ENCODE measurements at regions not wholly inside any gene's neighbourhood (a gene's known extent, or its start where the extent isn't known, plus 50 kb on each side); places are given as distances from the start of the nearest gene placed in this dataset.
"Not testable (repeated sequence)": the region's sequence is repeated elsewhere in the genome, so short reads cannot be mapped to it uniquely, and the experiment has no call there.

DNA sequence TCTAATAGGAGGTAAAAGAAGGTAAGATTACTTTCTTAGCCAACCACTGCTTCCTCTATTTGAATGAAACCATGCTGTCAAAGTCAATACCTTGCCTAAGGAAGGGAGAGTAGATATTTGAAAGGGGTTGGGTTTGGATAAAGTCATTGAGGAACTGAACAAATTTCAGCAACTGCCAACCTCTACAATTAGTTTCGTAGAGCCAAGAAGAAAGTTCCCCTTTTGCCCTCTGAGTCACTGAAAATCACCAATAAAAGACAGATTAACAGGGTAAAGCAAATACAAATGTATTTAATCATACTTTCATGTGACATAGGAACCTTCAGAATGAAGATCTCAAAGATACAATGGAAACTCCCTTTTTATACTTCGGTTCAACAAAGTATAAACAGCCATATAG lies 615.7 kb downstream of the GABRG2 start:
- CTCF ChIA-PET: no interaction called here

DNA sequence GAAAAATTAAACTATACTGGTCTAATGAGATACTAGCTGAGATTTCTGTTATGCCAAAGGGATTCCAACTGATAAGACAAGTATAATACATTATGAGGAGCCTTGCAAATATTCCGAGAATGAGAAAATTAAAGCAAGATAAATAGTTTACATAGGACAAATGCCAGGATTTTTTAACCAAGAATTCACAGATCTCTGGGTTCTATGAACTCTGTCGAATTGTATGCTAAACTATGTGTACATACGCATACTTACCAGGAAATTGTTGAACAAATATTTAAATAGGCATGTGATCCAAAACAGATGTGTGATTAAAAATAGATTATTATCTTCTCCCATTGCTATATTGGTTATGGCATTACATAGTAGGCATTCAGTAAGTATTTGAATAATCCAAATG lies 616.6 kb downstream of the GABRG2 start:
- no peaks in the 10 kb centered on the region for H3K9me3 Mint-ChIP-seq (ENCODE audit: unreplicated experiment)
- Histone ChIP-seq H3K9me3 (no peaks in the 10 kb centered on the region), H3K4me3 (ENCODE audit: low read depth, low read length) (no peak overlapping the region), H3K4me1 (no peaks in the 10 kb centered on the region), H3K27me3 (replicated peaks; ENCODE audit: control insufficient read depth, insufficient read depth, low read length) (no peaks in the 10 kb centered on the region), H3K36me3 (ENCODE audit: control insufficient read depth, insufficient read depth, low read length) (no peaks in the 10 kb centered on the region)
- H3K27ac Mint-ChIP-seq (ENCODE audit: unreplicated experiment): no peak overlapping the region
- no peaks in the 10 kb centered on the region for H3K4me1 Mint-ChIP-seq (ENCODE audit: low read depth, unreplicated experiment)
- CTCF ChIA-PET: no interaction called here
- TF ChIP-seq, protein P1, sequence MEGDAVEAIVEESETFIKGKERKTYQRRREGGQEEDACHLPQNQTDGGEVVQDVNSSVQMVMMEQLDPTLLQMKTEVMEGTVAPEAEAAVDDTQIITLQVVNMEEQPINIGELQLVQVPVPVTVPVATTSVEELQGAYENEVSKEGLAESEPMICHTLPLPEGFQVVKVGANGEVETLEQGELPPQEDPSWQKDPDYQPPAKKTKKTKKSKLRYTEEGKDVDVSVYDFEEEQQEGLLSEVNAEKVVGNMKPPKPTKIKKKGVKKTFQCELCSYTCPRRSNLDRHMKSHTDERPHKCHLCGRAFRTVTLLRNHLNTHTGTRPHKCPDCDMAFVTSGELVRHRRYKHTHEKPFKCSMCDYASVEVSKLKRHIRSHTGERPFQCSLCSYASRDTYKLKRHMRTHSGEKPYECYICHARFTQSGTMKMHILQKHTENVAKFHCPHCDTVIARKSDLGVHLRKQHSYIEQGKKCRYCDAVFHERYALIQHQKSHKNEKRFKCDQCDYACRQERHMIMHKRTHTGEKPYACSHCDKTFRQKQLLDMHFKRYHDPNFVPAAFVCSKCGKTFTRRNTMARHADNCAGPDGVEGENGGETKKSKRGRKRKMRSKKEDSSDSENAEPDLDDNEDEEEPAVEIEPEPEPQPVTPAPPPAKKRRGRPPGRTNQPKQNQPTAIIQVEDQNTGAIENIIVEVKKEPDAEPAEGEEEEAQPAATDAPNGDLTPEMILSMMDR (IDR thresholded peaks at IDR 0.05; ENCODE audit: insufficient read depth in 1 of 2, low read depth in 1 of 2, low read length in 1 of 2, severe bottlenecking in 1 of 2, unreplicated experiment in 1 of 2): no peak
- no TSS peak for BruUV-seq (replicated peaks)
- no peak overlapping the region for H3K4me3 Mint-ChIP-seq (ENCODE audit: unreplicated experiment)
- no peak for DNase-seq
- POLR2A ChIA-PET: no interaction called here
- H3K36me3 Mint-ChIP-seq (ENCODE audit: insufficient read depth, unreplicated experiment): no peaks in the 10 kb centered on the region
- no peaks in the 10 kb centered on the region for H3K27me3 Mint-ChIP-seq (ENCODE audit: insufficient read depth, unreplicated experiment)
- intact Hi-C loops (cut with micrococcal nuclease; ENCODE audit: unreplicated experiment): no loop called here

More for the DNA sequence above, 615.7 kb downstream of the GABRG2 start:
- intact Hi-C loops (cut with micrococcal nuclease; ENCODE audit: unreplicated experiment): no loop called here
- H3K4me1 ChIP-seq: no peaks in the 10 kb centered on the region
- DNase-seq: no peak
- Mint-ChIP-seq H3K4me1 (ENCODE audit: low read depth, unreplicated experiment) (no peaks in the 10 kb centered on the region), H3K9me3 (ENCODE audit: unreplicated experiment) (no peaks in the 10 kb centered on the region), H3K36me3 (ENCODE audit: insufficient read depth, unreplicated experiment) (no peaks in the 10 kb centered on the region), H3K27ac (ENCODE audit: unreplicated experiment) (no peak overlapping the region), H3K27me3 (ENCODE audit: insufficient read depth, unreplicated experiment) (no peaks in the 10 kb centered on the region), H3K4me3 (ENCODE audit: unreplicated experiment) (no peak overlapping the region)
- no peaks in the 10 kb centered on the region for H3K9me3 ChIP-seq
- POLR2A ChIA-PET: no interaction called here
- no TSS peak for BruUV-seq (replicated peaks)
- H3K36me3 ChIP-seq (ENCODE audit: control insufficient read depth, insufficient read depth, low read length): no peaks in the 10 kb centered on the region
- no peaks in the 10 kb centered on the region for H3K27me3 ChIP-seq (replicated peaks; ENCODE audit: control insufficient read depth, insufficient read depth, low read length)
- H3K4me3 ChIP-seq (ENCODE audit: low read depth, low read length): no peak overlapping the region
- TF ChIP-seq, protein P1 (IDR thresholded peaks at IDR 0.05; ENCODE audit: insufficient read depth in 1 of 2, low read depth in 1 of 2, low read length in 1 of 2, severe bottlenecking in 1 of 2, unreplicated experiment in 1 of 2): no peak

DNA sequence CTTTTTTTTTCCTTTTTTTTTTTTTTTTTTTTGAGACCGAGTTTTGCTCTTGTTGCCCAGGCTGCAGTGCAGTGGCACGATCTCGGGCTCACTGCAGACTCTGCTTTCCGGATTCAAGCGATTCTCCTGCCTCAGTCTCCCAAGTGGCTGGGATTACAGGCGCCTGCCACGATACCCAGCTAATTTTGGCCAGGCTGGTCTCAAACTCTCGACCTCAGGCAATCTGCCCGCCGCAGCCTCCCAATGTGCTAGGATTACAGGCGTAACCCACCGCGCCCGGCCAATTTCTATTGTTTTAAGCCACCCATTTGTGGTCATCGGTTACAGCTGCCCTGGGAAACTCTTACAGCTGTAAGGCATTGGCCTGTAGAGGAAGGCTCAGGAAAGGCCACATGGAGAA lies 617.7 kb downstream of the GABRG2 start:
- Mint-ChIP-seq H3K4me3 (ENCODE audit: unreplicated experiment) (no peak overlapping the region), H3K27ac (ENCODE audit: unreplicated experiment) (no peak overlapping the region), H3K4me1 (ENCODE audit: low read depth, unreplicated experiment) (no peaks in the 10 kb centered on the region), H3K9me3 (ENCODE audit: unreplicated experiment) (no peaks in the 10 kb centered on the region), H3K36me3 (ENCODE audit: insufficient read depth, unreplicated experiment) (no peaks in the 10 kb centered on the region), H3K27me3 (ENCODE audit: insufficient read depth, unreplicated experiment) (no peaks in the 10 kb centered on the region)
- TF ChIP-seq, protein P1 (IDR thresholded peaks at IDR 0.05; ENCODE audit: insufficient read depth in 1 of 2, low read depth in 1 of 2, low read length in 1 of 2, severe bottlenecking in 1 of 2, unreplicated experiment in 1 of 2): no peak
- no peaks in the 10 kb centered on the region for H3K9me3 ChIP-seq
- no peaks in the 10 kb centered on the region for H3K4me1 ChIP-seq
- no peaks in the 10 kb centered on the region for H3K36me3 ChIP-seq (ENCODE audit: control insufficient read depth, insufficient read depth, low read length)
- intact Hi-C loops (cut with micrococcal nuclease; ENCODE audit: unreplicated experiment): no loop called here
- no peak overlapping the region for H3K4me3 ChIP-seq (ENCODE audit: low read depth, low read length)
- ChIA-PET CTCF (no interaction called here), POLR2A (no interaction called here)
- no peaks in the 10 kb centered on the region for H3K27me3 ChIP-seq (replicated peaks; ENCODE audit: control insufficient read depth, insufficient read depth, low read length)
- BruUV-seq (replicated peaks): no TSS peak
- no peak for DNase-seq

DNA sequence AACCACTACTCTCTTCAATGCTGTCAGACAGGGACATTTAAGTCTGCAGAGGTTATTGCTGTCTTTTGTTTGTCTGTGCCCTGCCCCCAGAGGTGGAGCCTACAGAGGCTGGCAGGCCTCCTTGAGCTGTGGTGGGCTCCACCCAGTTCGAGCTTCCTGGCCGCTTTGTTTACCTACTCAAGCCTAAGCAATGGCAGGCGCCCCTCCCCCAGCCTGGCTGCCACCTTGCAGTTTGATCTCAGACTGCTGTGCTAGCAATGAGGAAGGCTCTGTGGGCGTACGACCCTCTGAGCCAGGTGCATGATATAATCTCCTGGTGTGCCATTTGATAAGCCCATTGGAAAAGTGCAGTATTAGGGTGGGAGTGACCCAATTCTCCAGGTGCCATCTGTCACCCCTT lies 628.7 kb downstream of the GABRG2 start:
- H3K4me3 Mint-ChIP-seq (ENCODE audit: unreplicated experiment); H3K27me3 ChIP-seq (replicated peaks; ENCODE audit: control insufficient read depth, insufficient read depth, low read length); DNase-seq; H3K4me1 ChIP-seq; H3K36me3 Mint-ChIP-seq (ENCODE audit: insufficient read depth, unreplicated experiment); H3K4me1 Mint-ChIP-seq (ENCODE audit: low read depth, unreplicated experiment); POLR2A ChIA-PET; H3K36me3 ChIP-seq (ENCODE audit: control insufficient read depth, insufficient read depth, low read length); H3K27me3 Mint-ChIP-seq (ENCODE audit: insufficient read depth, unreplicated experiment); H3K27ac Mint-ChIP-seq (ENCODE audit: unreplicated experiment); BruUV-seq (replicated peaks); H3K4me3 ChIP-seq (ENCODE audit: low read depth, low read length); intact Hi-C loops (cut with micrococcal nuclease; ENCODE audit: unreplicated experiment); H3K9me3 ChIP-seq; CTCF ChIA-PET: not testable (repeated sequence)
- H3K9me3 Mint-ChIP-seq (ENCODE audit: unreplicated experiment): peaks cover 25% of the 10 kb centered on the region

All from Caco-2 (cell line).